ENCODE measurements at regions not wholly inside any gene's neighbourhood (a gene's known extent, or its start where the extent isn't known, plus 50 kb on each side); places are given as distances from the start of the nearest gene placed in this dataset.
A peak's percentile ranks its signal among the peaks of the same experiment; 100 is the strongest.

GRCh38 chr6:95203153-95203754, 374.1 kb upstream of the MANEA start:
- TF ChIP-seq CTCF (IDR thresholded peaks at IDR 0.05) (peak in 3 of 6 experiments; percentile 24 to 54 (median 42)), POLR2A (IDR thresholded peaks at IDR 0.05) (no peak)

Data from thyroid gland (tissue), 4 donors.